RWPE2 (cell line): ENCODE measurements at regions not wholly inside any gene's neighbourhood (a gene's known extent, or its start where the extent isn't known, plus 50 kb on each side); places are given as distances from the start of the nearest gene placed in this dataset.

Source experiments
- ATAC-seq: fragments of 200-7000 bp; cut with Tn5 transposase; 3 replicates; pipeline ENCODE4 v1.9.1; 2021; ENCODE audit warnings: low read depth
- DNase-seq: peaks from one replicate; pipeline ENCODE4 v3.0.0-alpha.2; 2020; ENCODE audit warnings: low spot score
- H3K27ac ChIP-seq: fragments of 450-650 bp; 2 replicates; pipeline ENCODE4 v1.5.1; 2017; ENCODE audit warnings: mild to moderate bottlenecking; ENCODE audit not compliant: poor library complexity, severe bottlenecking
- H3K27me3 ChIP-seq: fragments of 250-450 bp; sonication (Bioruptor Pico); 2 replicates; pipeline ENCODE4 v1.5.1; 2021; ENCODE audit warnings: mild to moderate bottlenecking, moderate library complexity; ENCODE audit not compliant: insufficient read depth, poor library complexity, severe bottlenecking
- H3K36me3 ChIP-seq: fragments of 250-450 bp; sonication (Bioruptor Pico); 2 replicates; pipeline ENCODE4 v1.5.1; 2020; ENCODE audit warnings: low read depth, mild to moderate bottlenecking, moderate library complexity
- H3K4me1 ChIP-seq: fragments of 250-450 bp; sonication (Bioruptor Pico); 2 replicates; pipeline ENCODE4 v1.5.1; 2021; ENCODE audit warnings: mild to moderate bottlenecking, moderate library complexity; ENCODE audit not compliant: insufficient read depth, poor library complexity, severe bottlenecking
- H3K4me3 ChIP-seq: fragments of 250-450 bp; sonication (Bioruptor Pico); 2 replicates; pipeline ENCODE4 v1.5.1; 2021; ENCODE audit warnings: mild to moderate bottlenecking, moderate library complexity; ENCODE audit not compliant: severe bottlenecking
- H3K9me3 ChIP-seq: fragments of 250-450 bp; sonication (Bioruptor Pico); 2 replicates; pipeline ENCODE4 v1.5.1; 2021; ENCODE audit warnings: mild to moderate bottlenecking, moderate library complexity; ENCODE audit not compliant: severe bottlenecking
- CTCF ChIP-seq: fragments of 450-650 bp; IDR thresholded peaks from one replicate; pipeline ENCODE4 v1.5.1; 2017; ENCODE audit warnings: mild to moderate bottlenecking, moderate library complexity; ENCODE audit not compliant: poor library complexity, severe bottlenecking

- DNase-seq (no peak), ATAC-seq (no peak)
- H3K9me3 ChIP-seq, result peaks cover 2% of the 10 kb centered on the region
- no peaks in the 10 kb centered on the region for H3K27me3 ChIP-seq
- peaks cover 2% of the 10 kb centered on the region for H3K4me1 ChIP-seq
- H3K36me3 ChIP-seq, result no peaks in the 10 kb centered on the region
- H3K4me3 ChIP-seq, result no peak overlapping the region
- H3K27ac ChIP-seq, result no peak overlapping the region
- TF ChIP-seq CTCF, result no peak
Measured at GRCh38 chr4:37522996-37523395, 163.2 kb downstream of the RELL1 start.

- no peak for TF ChIP-seq CTCF
- Histone ChIP-seq H3K27ac (no peak overlapping the region), H3K9me3 (peaks cover 2% of the 10 kb centered on the region), H3K4me1 (no peaks in the 10 kb centered on the region), H3K27me3 (no peaks in the 10 kb centered on the region), H3K4me3 (no peak overlapping the region), H3K36me3 (no peaks in the 10 kb centered on the region)
- no peak for DNase-seq
- ATAC-seq, result no peak
Measured at GRCh38 chr4:37517326-37517725, 168.8 kb downstream of the RELL1 start.

GRCh38 chr4:37516057-37516775 lies 170.0 kb downstream of the RELL1 start:
- peaks cover 2% of the 10 kb centered on the region for H3K9me3 ChIP-seq
- DNase-seq (no peak), ATAC-seq (no peak)
- TF ChIP-seq CTCF, result no peak
- no peaks in the 10 kb centered on the region for H3K36me3 ChIP-seq
- no peak overlapping the region for H3K4me3 ChIP-seq
- no peaks in the 10 kb centered on the region for H3K4me1 ChIP-seq
- H3K27me3 ChIP-seq, result no peaks in the 10 kb centered on the region
- H3K27ac ChIP-seq, result no peak overlapping the region

GRCh38 chr4:37510626-37511025 lies 175.6 kb downstream of the RELL1 start:
- no peaks in the 10 kb centered on the region for H3K9me3 ChIP-seq
- no peak overlapping the region for H3K27ac ChIP-seq
- TF ChIP-seq CTCF, result no peak
- H3K4me1 ChIP-seq, result no peaks in the 10 kb centered on the region
- ATAC-seq, result no peak
- DNase-seq, result no peak
- H3K27me3 ChIP-seq, result no peaks in the 10 kb centered on the region
- no peak overlapping the region for H3K4me3 ChIP-seq
- H3K36me3 ChIP-seq, result no peaks in the 10 kb centered on the region

- ATAC-seq, result no peak
- Histone ChIP-seq H3K36me3 (no peaks in the 10 kb centered on the region), H3K27me3 (no peaks in the 10 kb centered on the region), H3K27ac (no peak overlapping the region), H3K4me3 (no peak overlapping the region), H3K9me3 (no peaks in the 10 kb centered on the region), H3K4me1 (no peaks in the 10 kb centered on the region)
- no peak for TF ChIP-seq CTCF
- DNase-seq, result no peak
Measured at GRCh38 chr4:37503261-37503660, 182.9 kb downstream of the RELL1 start.
